DMS 273 (cell line): ENCODE measurements at regions not wholly inside any gene's neighbourhood (a gene's known extent, or its start where the extent isn't known, plus 50 kb on each side); places are given as distances from the start of the nearest gene placed in this dataset.
A peak's percentile ranks its signal among the peaks of the same experiment; 100 is the strongest.

Source experiments
- DNase-seq: peaks from one replicate; lab custom pipeline; 2025; ENCODE audit not compliant: unreplicated experiment; lab: John Stamatoyannopoulos, UW

DNA sequence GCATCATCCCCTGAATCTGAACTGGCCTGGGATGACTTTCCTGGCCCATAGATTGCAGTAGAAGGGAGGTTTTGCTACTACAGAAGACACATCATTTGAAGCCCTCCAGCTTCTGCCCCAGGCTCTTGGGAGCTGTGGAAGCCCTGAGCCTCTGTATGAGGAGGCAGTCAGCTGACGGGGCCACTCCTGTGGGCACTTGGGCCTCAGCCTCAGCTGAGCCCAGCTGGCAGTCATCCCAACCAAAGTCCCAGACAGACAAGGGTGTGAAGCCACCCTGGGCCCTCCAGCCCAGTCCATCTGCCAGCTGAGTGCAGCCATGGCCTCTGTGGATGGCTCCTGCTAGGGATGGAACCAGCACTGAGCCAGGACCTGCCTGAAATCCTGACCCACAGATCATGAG, 502.3 kb upstream of the HS6ST1 start:
- DNase-seq, result no peak

DNA sequence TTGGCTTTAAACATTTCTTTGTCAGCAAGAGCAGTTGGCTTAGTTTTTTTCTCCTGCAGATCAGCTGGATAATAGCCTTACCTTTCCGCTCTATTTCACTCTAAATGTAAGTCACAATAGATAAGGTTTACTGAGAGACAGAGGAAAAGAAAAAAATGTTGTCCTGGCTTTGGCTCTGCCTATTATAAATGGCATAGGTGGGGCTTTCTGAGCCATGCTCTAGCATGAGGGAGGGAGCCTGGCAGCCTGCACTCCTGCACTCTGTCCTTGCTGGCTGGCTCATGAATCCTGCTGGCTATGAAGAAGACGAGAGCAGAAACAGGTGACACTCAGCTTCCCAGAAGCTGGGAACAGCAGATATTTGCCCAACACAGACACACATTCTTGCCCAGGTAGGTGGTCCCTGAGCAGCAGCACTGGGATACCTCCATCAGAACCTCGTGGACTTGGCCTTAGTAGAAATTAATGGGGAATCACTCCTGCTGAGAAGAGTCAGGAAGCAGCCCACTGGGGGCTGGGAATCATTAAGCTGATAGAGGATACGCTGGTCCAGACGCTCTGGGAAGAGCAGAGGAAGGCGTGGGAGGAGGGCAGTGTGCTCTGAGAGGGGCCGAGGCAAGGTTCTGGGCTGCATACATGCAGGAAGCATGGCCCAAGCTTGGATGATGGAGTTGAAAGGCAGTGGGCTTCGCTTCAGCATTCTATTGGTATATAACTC, 514.4 kb upstream of the HS6ST1 start:
- DNase-seq, result no peak

- DNase-seq, result no peak
Measured at GRCh38 chr2:128833664-128834027, 515.0 kb upstream of the HS6ST1 start.

- DNase-seq, result no peak
Measured at GRCh38 chr2:128834207-128834879, 515.7 kb upstream of the HS6ST1 start.

- no peak for DNase-seq
Measured at GRCh38 chr2:128834880-128835252, 516.2 kb upstream of the HS6ST1 start.

- DNase-seq, result no peak
Measured at GRCh38 chr2:128835342-128835855, 516.7 kb upstream of the HS6ST1 start.

- no peak for DNase-seq
Measured at GRCh38 chr2:128835974-128836373, 517.3 kb upstream of the HS6ST1 start.

DNA sequence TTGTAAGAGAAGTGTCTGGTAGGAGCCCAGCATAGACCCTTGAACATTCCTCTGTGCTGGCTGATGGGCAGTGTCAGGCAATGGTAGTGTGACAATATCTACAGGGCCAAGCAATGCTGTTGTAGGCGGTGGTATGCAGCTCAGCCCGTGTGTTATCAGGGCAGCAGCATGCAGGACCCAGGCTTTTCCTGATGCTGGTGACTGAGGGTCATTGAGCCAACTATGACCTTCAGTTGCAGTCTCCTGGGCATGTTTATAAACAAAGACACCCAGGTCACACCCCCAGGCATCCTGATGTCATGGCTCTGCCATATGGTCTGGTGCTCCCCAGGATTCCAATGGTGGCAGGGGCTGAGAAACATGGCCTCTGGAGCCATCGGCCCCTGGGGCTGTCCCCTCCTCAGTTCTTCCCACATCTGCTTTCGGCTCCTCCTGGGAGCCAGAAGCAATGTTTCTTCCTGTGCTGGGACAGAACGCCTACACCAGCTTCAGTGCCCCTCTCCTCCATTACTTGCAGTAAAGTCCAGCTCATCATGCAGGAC, 518.0 kb upstream of the HS6ST1 start:
- no peak for DNase-seq

- no peak for DNase-seq
Measured at GRCh38 chr2:128838244-128838643, 519.6 kb upstream of the HS6ST1 start.

GRCh38 chr2:128841803-128842202, 523.1 kb upstream of the HS6ST1 start:
- DNase-seq, result no peak

- no peak for DNase-seq
Measured at GRCh38 chr2:128867311-128867710, 548.6 kb upstream of the HS6ST1 start.

DNA sequence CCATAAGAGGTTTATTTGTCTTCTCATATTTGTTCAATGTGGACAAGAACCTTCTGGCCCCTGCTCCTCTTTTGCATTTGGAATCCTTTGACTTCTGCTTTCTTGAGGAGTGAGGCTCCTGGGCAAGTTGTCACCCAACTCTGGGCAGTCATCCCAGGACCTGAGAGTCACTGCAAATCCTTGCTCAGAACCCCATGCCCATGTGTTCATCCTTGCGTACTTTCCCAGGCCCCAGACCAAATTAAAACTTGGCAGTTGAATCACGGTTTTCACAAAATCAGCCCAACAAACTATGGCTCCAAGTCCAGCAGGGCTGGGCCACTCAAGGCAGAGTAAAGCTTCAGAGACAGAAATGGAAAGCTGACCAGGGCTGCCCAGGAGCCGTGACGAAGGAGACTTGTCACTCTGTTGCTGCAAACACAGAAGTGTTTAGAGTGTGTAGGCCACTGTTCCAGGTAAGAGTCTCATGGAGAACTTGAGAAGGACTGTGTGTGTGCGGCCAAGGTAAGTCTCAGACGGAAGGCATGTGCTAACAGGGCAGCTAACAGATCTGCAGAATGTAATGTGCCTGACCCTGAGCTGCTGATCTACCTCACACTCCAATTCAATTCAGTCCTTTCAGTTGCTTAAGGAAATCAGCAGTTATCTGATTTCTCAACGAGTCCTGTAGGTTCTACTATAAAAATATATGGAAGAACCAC, 549.4 kb upstream of the HS6ST1 start:
- no peak for DNase-seq

DNA sequence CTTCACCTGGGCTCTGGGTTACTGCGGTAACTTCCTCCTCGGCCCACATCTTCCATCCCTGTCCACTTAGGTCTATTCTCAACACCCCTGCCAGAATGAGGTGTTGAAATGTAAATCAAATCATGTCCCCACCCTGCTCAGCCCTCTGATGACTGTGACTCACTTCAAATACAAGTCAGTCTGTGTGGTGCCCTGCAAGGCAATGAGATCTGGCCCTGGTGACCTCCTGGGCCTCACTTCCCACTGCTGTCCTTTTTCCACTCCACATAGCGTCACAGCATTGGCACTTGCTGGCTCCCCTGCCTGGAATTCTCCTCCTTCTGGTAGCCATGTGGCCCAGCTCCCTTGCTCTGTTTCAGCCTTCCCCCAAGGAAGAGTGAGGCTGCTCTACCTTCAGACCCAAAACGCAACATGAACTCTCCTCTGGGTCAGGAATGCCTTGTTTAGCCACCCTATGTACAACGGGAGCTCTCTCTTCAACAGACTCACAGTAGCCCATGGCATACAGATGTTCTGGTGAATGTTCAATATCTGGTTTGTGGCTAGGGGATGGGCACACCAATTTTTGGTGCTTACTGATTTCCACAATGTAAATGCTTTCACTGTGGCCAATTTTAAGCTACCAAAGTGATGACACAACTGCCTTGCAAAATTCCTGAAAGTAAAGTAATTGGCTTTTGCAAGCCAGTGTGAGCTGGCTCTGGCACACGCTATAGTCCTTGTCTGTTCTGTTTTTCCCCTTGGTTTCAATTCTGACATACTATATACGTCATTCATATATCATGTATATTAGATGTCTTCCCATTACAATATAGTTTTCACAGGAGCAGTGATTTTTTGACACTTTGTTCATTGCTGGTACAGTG, 550.3 kb upstream of the HS6ST1 start:
- no peak for DNase-seq

DNA sequence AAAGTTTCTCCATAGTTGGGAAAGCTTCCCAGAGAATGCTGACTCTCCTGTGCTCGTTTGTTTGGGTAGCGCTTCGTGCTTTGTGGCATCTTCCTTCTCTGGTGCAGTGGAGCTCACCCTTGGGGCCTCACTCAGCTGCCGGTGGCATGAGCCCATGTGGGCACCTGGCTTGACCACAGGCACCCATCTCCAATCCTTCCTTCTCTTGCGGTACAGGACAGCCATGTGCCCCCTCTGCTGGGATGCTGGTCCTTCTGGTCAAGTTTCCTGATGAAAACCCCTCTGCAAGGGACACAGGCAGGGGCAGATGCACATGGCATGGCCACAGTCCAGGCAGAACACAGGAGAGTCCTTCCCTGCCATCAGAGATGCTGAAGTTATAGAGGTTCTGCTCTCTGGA, 555.9 kb upstream of the HS6ST1 start:
- no peak for DNase-seq

DNA sequence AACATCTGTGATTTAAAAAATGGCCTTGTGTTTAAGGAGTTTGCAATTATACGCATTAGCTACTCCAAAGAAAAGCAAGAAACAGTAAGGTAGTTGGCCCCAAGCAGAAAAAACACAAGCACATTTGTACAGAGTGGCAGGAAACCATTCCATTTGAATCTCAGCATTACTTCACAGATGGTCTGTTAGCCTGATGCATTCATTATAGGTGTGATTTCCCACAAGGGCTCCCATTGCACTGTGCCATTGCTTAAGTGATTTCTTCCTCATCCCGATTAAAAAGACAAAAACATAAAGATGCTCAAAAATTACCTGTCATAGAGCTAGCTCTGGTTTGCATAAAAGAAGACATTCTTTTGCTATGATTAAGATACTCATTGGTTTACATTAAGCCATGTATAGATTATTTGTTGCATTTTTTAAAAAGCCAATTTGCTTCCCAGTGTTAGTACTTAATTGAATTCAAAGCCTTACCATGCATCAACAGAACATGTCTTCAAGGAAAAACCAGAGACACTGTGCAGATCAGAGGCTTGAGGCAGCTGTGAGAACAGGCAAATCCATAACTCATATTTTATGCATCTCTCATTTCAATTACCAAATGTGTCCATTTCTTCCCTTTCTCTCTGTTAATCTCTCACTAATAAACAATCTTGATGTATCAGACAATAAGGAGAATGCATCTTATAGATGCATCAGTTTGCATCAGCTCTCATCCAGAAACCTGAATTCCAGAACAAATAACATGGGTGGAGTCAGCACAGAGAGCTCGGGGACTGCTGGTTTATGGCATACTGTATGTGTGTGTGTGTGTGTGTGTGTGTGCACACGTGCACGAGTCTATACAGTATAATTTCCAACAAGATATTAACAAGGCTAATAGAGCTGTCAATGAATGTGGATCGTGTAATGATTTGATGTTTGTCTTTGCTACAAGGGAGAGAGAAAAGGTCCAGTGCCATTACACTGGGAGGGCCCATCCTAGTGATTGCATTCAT, 558.6 kb upstream of the HS6ST1 start:
- peak; percentile 13 for DNase-seq

DNA sequence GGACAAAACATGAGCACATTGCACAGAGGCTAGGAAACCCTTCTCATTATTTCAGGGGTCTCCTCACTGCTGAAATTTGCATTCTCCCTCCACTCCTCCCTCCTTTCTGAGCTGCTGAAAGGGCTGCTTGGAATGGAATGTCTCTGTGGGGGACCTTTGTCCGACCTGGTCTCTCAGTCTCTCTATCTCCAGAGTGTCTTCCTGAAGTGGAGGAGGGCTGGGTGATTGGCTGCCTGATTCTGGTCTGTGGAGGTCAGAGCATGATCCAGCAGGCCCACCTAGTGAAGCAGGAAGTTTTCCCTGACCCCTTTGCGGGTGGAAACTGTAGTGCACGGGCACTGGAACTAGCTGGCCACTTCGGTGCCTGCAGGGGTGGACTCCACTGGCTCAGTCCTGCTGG, 560.5 kb upstream of the HS6ST1 start:
- DNase-seq, result no peak

- DNase-seq, result no peak
Measured at GRCh38 chr2:128894896-128895295, 576.2 kb upstream of the HS6ST1 start.

DNA sequence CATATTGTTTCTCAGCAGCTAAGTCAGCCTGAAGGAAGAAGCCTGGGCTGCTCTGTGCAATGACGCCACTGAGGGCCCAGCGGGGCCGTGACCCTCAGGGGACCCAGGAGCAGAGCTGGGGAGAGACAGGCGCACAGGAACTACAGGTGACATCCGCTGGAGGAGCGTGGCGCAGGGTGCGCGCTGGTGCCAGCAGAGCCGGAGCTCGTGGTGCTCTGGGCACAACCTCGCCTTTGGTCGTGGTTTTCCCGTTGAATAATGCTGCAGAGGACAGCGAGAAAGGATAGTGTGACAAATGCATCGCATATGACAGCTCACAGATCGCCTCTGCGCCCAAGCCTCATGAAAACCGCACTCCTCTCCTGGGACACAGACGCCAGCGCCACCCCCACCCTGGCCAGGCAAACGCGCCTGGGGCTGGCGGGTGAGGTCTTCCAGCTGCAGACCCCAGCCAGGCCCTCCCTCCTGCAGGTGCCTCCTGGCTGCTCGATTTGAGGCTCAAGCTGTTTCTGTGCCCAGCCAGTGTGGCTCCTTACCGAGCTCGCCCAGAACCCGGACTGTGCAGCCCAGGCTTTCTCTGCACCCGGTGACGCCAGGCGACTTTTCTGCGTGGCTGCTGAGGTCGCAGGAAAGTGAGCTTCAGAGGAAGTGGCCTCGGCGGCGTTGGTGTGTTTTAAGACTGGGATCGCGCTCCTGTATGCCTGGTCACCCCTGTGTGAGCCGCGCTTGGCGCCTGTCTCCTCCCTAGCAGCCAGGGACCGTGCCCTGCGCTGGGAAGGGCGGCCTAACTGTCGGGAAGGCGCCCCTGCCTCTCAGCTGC, 583.1 kb upstream of the HS6ST1 start:
- no peak for DNase-seq

DNA sequence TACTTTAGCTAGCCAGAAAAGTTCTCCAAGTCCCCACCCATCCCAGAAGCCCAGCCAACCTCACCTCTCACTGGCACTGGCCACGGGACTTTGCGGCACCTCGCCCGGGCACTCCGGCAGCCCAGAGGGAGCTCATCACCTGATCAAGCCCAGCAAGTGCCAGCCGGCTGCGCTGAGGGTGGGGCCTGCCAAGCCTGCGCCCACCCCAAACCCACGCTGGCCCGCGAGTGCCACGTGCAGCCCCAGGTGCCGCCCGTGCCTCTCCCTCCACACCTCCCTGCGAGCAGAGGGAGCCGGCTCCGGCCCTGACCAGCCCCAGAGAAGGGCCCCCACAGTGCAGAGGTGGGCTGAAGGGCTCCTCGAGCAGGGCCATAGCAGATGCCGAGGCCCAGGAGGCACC, 585.0 kb upstream of the HS6ST1 start:
- DNase-seq, result no peak
